ENCODE measurements at regions not wholly inside any gene's neighbourhood (a gene's known extent, or its start where the extent isn't known, plus 50 kb on each side); places are given as distances from the start of the nearest gene placed in this dataset.

DNA sequence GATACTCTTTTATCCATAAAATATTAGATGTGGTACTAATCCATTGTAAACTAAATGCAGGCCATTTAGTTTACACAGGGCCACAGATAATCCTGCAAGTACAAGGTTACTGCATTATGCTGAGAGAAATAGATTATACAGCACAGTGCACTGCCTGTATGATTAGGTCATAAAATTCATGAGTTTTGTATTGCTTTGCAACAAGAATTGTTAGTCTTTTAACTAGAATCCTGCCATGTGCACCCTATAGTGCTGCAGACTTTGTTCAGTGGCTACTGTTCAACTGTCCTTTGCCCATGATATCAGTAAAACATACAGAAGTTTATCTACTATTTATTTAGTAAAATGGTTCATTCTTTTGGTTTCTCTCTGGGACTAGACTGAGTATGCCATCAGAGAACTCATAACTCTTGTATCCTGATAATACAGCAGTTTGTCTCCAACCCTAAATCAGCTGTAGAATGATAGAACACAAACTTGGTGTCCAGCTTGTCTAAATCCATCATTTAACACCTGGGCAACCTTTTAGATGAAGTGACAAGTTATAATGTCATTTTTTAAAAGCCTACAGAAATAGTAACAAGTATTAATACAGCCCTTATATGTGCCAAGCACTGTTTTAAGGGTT is 291.2 kb downstream of the TMEM167A start:
- TF ChIP-seq, protein P1, sequence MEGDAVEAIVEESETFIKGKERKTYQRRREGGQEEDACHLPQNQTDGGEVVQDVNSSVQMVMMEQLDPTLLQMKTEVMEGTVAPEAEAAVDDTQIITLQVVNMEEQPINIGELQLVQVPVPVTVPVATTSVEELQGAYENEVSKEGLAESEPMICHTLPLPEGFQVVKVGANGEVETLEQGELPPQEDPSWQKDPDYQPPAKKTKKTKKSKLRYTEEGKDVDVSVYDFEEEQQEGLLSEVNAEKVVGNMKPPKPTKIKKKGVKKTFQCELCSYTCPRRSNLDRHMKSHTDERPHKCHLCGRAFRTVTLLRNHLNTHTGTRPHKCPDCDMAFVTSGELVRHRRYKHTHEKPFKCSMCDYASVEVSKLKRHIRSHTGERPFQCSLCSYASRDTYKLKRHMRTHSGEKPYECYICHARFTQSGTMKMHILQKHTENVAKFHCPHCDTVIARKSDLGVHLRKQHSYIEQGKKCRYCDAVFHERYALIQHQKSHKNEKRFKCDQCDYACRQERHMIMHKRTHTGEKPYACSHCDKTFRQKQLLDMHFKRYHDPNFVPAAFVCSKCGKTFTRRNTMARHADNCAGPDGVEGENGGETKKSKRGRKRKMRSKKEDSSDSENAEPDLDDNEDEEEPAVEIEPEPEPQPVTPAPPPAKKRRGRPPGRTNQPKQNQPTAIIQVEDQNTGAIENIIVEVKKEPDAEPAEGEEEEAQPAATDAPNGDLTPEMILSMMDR (IDR thresholded peaks at IDR 0.05): no peak
- TF ChIP-seq POLR2A (IDR thresholded peaks at IDR 0.05): no peak

Measured in tibial nerve (tissue), 3 donors.